HepG2 (cell line): ENCODE measurements at regions not wholly inside any gene's neighbourhood (a gene's known extent, or its start where the extent isn't known, plus 50 kb on each side); places are given as distances from the start of the nearest gene placed in this dataset.

ENCODE experiments used
- ATAC-seq: fragments of 200-7000 bp; cut with Tn5 transposase; 3 replicates; pipeline ENCODE4 v1.9.1; 2020; ENCODE audit warnings: mild to moderate bottlenecking, moderate library complexity
- BruUV-seq: library from RNA; stranded (reverse); fragments of 400-500 nt; replicated peaks from 2 replicates; lab custom pipeline; 2021; lab: Mats Ljungman, UMichigan
- CTCF ChIA-PET: fragments of 300-600 bp; formaldehyde crosslinking; extraction: SDS; loops from one replicate; lab custom pipeline; 2021; ENCODE audit warnings: low total read pairs, inconsistent platforms, low intra/inter-chr PET ratio; lab: Yijun Ruan, JAX
- POLR2A ChIA-PET: fragments of 350-600 bp; sonication (Branson Sonifier 250); formaldehyde crosslinking; loops from one replicate; lab custom pipeline; 2020; ENCODE audit warnings: antibody characterized with exemption, inconsistent platforms; lab: Yijun Ruan, JAX
- DNase-seq: peaks from one replicate; pipeline ENCODE4 v3.0.0-alpha.2; 2015; ENCODE audit warnings: low spot score
- FAIRE-seq: peaks from 3 replicates; lab custom pipeline; 2011; peaks lifted over from hg19 to GRCh38; lab: Jason Lieb, UNC
- H2AFZ ChIP-seq: one replicate; pipeline ENCODE4 v1.6.1; 2011; ENCODE audit warnings: low read length, inconsistent platforms
- H3K27ac ChIP-seq: fragments of 300-600 bp; 3 replicates; pipeline ENCODE4 v1.8.0; 2011; ENCODE audit warnings: mixed run types, mild to moderate bottlenecking, mixed read lengths, low read length, inconsistent platforms; ENCODE audit not compliant: insufficient read depth; ENCODE audit errors: extremely low read length
- H3K27me3 ChIP-seq, 2 experiments: fragments of 200-600 bp in 1 of 2; 2 replicates in 1 of 2; 3 replicates in 1 of 2; pipeline versions ENCODE4 v1.6.0 to v1.8.0; 2011; ENCODE audit warnings: low read length in 2 of 2, mild to moderate bottlenecking in 2 of 2, moderate library complexity in 2 of 2, inconsistent platforms in 1 of 2; ENCODE audit not compliant: insufficient read depth in 2 of 2, control insufficient read depth in 1 of 2
- H3K36me3 ChIP-seq, 2 experiments: fragments of 200-600 bp in 1 of 2; replicated peaks in 1 of 2; 2 replicates in 1 of 2; 3 replicates in 1 of 2; pipeline versions ENCODE4 v1.5.1 to v1.8.0; 2011; ENCODE audit warnings: low read length in 2 of 2, inconsistent platforms in 1 of 2; ENCODE audit not compliant: insufficient read depth in 2 of 2, control insufficient read depth in 1 of 2
- H3K4me1 ChIP-seq: 2 replicates; pipeline ENCODE4 v1.5.1; 2012; ENCODE audit warnings: low read length, inconsistent platforms; ENCODE audit not compliant: insufficient read depth
- H3K4me2 ChIP-seq: 2 replicates; pipeline ENCODE4 v1.6.0; 2011; ENCODE audit warnings: low read depth, low read length, inconsistent platforms
- H3K4me3 ChIP-seq, 3 experiments: fragments of 200-600 bp in 1 of 3; sonication (generic), shearing (Covaris generic) in 1 of 3; replicated peaks in 1 of 3; 2 replicates each; pipeline ENCODE4 v1.5.1; 2011 to 2016; ENCODE audit warnings: low read length in 3 of 3, inconsistent platforms in 2 of 3, low read depth in 2 of 3, mild to moderate bottlenecking in 2 of 3, control low read depth in 1 of 3, mixed read lengths in 1 of 3; ENCODE audit not compliant: insufficient read depth in 1 of 3
- H3K79me2 ChIP-seq: one replicate; pipeline ENCODE4 v1.6.1; 2011; ENCODE audit warnings: low read length, inconsistent platforms; ENCODE audit not compliant: insufficient read depth
- H3K9ac ChIP-seq: 2 replicates; pipeline ENCODE4 v1.6.0; 2011; ENCODE audit warnings: mild to moderate bottlenecking, low read depth, low read length, inconsistent platforms; ENCODE audit not compliant: insufficient read depth
- H3K9me3 ChIP-seq: 2 replicates; pipeline ENCODE4 v1.5.1; 2012; ENCODE audit warnings: mild to moderate bottlenecking, low read length
- H4K20me1 ChIP-seq: 2 replicates; pipeline ENCODE4 v1.6.0; 2011; ENCODE audit warnings: inconsistent platforms, mild to moderate bottlenecking, low read length, moderate library complexity; ENCODE audit not compliant: insufficient read depth
- EED ChIP-seq: sonication (generic); formaldehyde crosslinking; IDR thresholded peaks from 2 replicates; pipeline ENCODE4 v1.5.0; 2020; ENCODE audit warnings: mild to moderate bottlenecking, missing genetic modification reagents
- GZF1 ChIP-seq: sonication (generic); formaldehyde crosslinking; IDR thresholded peaks from 2 replicates; pipeline ENCODE4 v1.5.1; 2020; ENCODE audit warnings: mild to moderate bottlenecking, missing genetic modification reagents
- KLF11 ChIP-seq: IDR thresholded peaks from 2 replicates; pipeline ENCODE4 v1.6.1; 2016; ENCODE audit warnings: missing compliant biosample characterization
- KLF15 ChIP-seq: sonication (generic); formaldehyde crosslinking; IDR thresholded peaks from 2 replicates; pipeline ENCODE4 v1.8.1; 2023; ENCODE audit warnings: borderline replicate concordance, mild to moderate bottlenecking, inconsistent platforms, missing genetic modification reagents, mixed read lengths
- KLF6 ChIP-seq: IDR thresholded peaks from 2 replicates; pipeline ENCODE4 v1.8.0; 2016; ENCODE audit warnings: missing biosample characterization, missing genetic modification reagents
- MATR3 ChIP-seq: sonication (generic); formaldehyde crosslinking; IDR thresholded peaks from 2 replicates; pipeline ENCODE4 v1.4.0; 2020; ENCODE audit warnings: missing genetic modification reagents
- SRSF4 ChIP-seq: fragments of 200-400 bp; formaldehyde crosslinking; IDR thresholded peaks from one replicate; pipeline ENCODE4 v1.6.1; 2018; ENCODE audit warnings: mild to moderate bottlenecking, low read depth, low read length, moderate library complexity; ENCODE audit not compliant: poor library complexity, severe bottlenecking
- ZKSCAN1 ChIP-seq: fragments of 150-350 bp; IDR thresholded peaks from 2 replicates; pipeline ENCODE4 v1.6.1; 2014; ENCODE audit warnings: low read length
- ZNF530 ChIP-seq: sonication (generic); formaldehyde crosslinking; IDR thresholded peaks from 2 replicates; pipeline ENCODE4 v1.5.0; 2020; ENCODE audit warnings: low read depth, mild to moderate bottlenecking, missing genetic modification reagents
- ZNF788 ChIP-seq: sonication (generic); formaldehyde crosslinking; IDR thresholded peaks from 2 replicates; pipeline ENCODE4 v1.5.0; 2020; ENCODE audit warnings: mild to moderate bottlenecking, missing genetic modification reagents, borderline replicate concordance
- ZSCAN9 ChIP-seq: IDR thresholded peaks from 2 replicates; pipeline ENCODE4 v1.6.1; 2016; ENCODE audit warnings: borderline replicate concordance
- WGBS: methylation state at CpG from one replicate; pipeline ENCODE4 v1.1.6; 2017; ENCODE audit warnings: low lambda C conversion rate; 5-methylcytosine and 5-hydroxymethylcytosine counted together
- in situ Hi-C: cut with HindIII; loops from 2 replicates; pipeline ENCODE4 v1.10.0; 2017; ENCODE audit warnings: low pct_unique_long_range_greater_than_20kb; ENCODE audit not compliant: extremely low pct_ligation_motif_present
- intact Hi-C: fragments of 100-400 bp; cut with micrococcal nuclease; formaldehyde crosslinking; loops from one replicate; pipeline ENCODE4 v1.10.0; 2022; ENCODE audit not compliant: unreplicated experiment
- TF ChIP-seq, protein P1 (sequence below): sonication (generic); formaldehyde crosslinking; IDR thresholded peaks from 2 replicates; pipeline ENCODE4 v1.4.0; 2020; ENCODE audit warnings: missing genetic modification reagents
- TF ChIP-seq, protein P2 (sequence below), 2 experiments: fragments of 450-650 bp in 1 of 2; sonication (generic) in 1 of 2; formaldehyde crosslinking; IDR thresholded peaks; 2 replicates each; pipeline versions ENCODE4 v1.5.0 to v1.8.0; 2020 to 2022; ENCODE audit warnings: mild to moderate bottlenecking in 1 of 2, missing genetic modification reagents in 1 of 2
- TF ChIP-seq, protein P3 (sequence below): IDR thresholded peaks from 2 replicates; pipeline ENCODE4 v1.6.1; 2012; ENCODE audit warnings: inconsistent platforms
- TF ChIP-seq, protein P4 (sequence below): sonication (generic); formaldehyde crosslinking; IDR thresholded peaks from 2 replicates; pipeline ENCODE4 v1.5.0; 2020; ENCODE audit warnings: mild to moderate bottlenecking, missing genetic modification reagents, moderate library complexity

DNA sequence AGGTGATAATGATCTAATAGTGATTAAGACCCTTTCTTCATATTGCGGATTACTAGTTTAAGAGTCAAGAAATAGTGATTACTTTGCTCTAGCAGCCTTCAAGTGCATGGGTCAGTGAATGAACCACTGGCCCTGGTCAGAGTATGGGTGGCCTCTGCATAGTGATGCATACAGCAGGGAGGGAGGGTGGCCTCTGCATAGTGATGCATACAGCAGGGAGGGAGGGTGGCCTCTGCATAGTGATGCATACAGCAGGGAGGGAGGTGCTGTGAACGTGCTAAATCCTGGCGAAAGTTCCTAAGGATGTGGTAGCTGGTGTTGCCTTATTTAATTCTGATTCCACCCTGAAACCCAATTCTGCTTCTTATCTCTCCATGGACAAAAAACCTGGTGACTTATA lies 246.7 kb upstream of the ARSJ start (continued):
- TF ChIP-seq ZNF788 (CRISPR knock-in tag) (no peak), GZF1 (CRISPR knock-in tag) (no peak), EED (CRISPR knock-in tag) (no peak)
- TF ChIP-seq, protein P1, sequence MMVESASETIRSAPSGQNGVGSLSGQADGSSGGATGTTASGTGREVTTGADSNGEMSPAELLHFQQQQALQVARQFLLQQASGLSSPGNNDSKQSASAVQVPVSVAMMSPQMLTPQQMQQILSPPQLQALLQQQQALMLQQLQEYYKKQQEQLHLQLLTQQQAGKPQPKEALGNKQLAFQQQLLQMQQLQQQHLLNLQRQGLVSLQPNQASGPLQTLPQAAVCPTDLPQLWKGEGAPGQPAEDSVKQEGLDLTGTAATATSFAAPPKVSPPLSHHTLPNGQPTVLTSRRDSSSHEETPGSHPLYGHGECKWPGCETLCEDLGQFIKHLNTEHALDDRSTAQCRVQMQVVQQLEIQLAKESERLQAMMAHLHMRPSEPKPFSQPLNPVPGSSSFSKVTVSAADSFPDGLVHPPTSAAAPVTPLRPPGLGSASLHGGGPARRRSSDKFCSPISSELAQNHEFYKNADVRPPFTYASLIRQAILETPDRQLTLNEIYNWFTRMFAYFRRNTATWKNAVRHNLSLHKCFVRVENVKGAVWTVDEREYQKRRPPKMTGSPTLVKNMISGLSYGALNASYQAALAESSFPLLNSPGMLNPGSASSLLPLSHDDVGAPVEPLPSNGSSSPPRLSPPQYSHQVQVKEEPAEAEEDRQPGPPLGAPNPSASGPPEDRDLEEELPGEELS: no peak
- TF ChIP-seq, protein P2, sequence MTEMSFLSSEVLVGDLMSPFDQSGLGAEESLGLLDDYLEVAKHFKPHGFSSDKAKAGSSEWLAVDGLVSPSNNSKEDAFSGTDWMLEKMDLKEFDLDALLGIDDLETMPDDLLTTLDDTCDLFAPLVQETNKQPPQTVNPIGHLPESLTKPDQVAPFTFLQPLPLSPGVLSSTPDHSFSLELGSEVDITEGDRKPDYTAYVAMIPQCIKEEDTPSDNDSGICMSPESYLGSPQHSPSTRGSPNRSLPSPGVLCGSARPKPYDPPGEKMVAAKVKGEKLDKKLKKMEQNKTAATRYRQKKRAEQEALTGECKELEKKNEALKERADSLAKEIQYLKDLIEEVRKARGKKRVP (CRISPR knock-in tag; IDR thresholded peaks at IDR 0.05): no peak
- TF ChIP-seq, protein P3, sequence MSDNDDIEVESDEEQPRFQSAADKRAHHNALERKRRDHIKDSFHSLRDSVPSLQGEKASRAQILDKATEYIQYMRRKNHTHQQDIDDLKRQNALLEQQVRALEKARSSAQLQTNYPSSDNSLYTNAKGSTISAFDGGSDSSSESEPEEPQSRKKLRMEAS: no peak
- TF ChIP-seq, all 625 proteins: peak for 0

DNA sequence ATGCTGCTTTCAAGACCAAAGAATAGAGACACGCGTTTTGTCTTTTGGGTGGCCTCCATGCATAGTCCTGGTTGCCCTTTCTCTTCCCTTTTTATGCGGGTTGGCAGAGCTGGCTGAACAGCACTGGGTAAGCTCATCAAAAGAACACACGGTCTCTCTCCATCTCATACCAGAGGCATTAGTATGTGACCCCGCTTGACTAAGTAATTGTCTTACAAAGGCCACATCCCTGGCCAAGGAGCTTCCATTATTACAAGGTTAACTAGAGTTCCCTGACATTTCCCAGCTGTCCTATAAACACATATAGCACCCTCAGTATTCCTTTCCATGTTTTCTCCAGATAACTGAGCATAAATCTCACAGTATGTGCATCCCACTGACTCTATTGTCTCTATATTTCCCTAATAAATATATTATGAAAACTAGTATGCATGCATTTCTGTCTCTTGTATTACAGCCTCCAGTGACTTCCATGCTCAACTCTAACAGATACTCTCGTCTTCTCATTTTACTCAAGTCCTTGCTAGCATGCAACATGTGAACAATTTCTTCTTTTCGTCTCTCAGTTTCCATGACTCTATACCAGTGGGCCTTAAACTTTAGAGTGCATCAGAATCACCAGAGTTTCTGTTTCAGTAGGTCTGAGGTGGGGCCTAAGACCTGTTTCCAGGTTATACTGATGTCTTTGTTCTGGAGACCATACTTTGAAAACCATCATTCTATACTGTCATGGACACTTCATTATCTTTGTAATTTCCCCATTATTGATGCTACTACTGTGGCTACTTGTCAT lies 247.7 kb upstream of the ARSJ start:
- H3K27me3 ChIP-seq: no peaks in the 10 kb centered on the region
- POLR2A ChIA-PET: no interaction called here
- H3K79me2 ChIP-seq: no peaks in the 10 kb centered on the region
- intact Hi-C loops (no loop called here), in situ Hi-C loops (no loop called here)
- FAIRE-seq (no peak), ATAC-seq (no peak), DNase-seq (no peak)
- H3K27ac ChIP-seq: no peak overlapping the region
- no peaks in the 10 kb centered on the region for H3K4me1 ChIP-seq
- WGBS: 27% methylated on average over 7 of the region's 7 CpGs
- H3K36me3 ChIP-seq: no peaks in the 10 kb centered on the region
- H3K9me3 ChIP-seq: no peaks in the 10 kb centered on the region
- H3K4me3 ChIP-seq: no peak overlapping the region
- H3K4me2 ChIP-seq: no peak overlapping the region
- H2AFZ ChIP-seq: no peak overlapping the region
- H3K9ac ChIP-seq: no peak overlapping the region
- CTCF ChIA-PET: no interaction called here
- H4K20me1 ChIP-seq: no peaks in the 10 kb centered on the region
- no TSS peak for BruUV-seq
- TF ChIP-seq KLF11 (CRISPR knock-in tag) (no peak), KLF6 (no peak), KLF15 (CRISPR knock-in tag) (no peak), MATR3 (CRISPR knock-in tag) (no peak), SRSF4 (no peak), ZKSCAN1 (no peak), ZNF530 (CRISPR knock-in tag) (no peak), ZSCAN9 (CRISPR knock-in tag) (no peak)
- TF ChIP-seq, protein P4, sequence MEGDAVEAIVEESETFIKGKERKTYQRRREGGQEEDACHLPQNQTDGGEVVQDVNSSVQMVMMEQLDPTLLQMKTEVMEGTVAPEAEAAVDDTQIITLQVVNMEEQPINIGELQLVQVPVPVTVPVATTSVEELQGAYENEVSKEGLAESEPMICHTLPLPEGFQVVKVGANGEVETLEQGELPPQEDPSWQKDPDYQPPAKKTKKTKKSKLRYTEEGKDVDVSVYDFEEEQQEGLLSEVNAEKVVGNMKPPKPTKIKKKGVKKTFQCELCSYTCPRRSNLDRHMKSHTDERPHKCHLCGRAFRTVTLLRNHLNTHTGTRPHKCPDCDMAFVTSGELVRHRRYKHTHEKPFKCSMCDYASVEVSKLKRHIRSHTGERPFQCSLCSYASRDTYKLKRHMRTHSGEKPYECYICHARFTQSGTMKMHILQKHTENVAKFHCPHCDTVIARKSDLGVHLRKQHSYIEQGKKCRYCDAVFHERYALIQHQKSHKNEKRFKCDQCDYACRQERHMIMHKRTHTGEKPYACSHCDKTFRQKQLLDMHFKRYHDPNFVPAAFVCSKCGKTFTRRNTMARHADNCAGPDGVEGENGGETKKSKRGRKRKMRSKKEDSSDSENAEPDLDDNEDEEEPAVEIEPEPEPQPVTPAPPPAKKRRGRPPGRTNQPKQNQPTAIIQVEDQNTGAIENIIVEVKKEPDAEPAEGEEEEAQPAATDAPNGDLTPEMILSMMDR: no peak
